ENCODE measurements at regions not wholly inside any gene's neighbourhood (a gene's known extent, or its start where the extent isn't known, plus 50 kb on each side); places are given as distances from the start of the nearest gene placed in this dataset.

GRCh38 chr3:162147996-162148395 lies 651.4 kb downstream of the OTOL1 start:
- TF ChIP-seq FOXK1 (CRISPR knock-in tag; IDR thresholded peaks at IDR 0.05) = no peak
- TF ChIP-seq CREB1 (CRISPR knock-in tag; IDR thresholded peaks at IDR 0.05) = no peak

Measured in WTC11 (cell line).